ENCODE measurements at regions not wholly inside any gene's neighbourhood (a gene's known extent, or its start where the extent isn't known, plus 50 kb on each side); places are given as distances from the start of the nearest gene placed in this dataset.

DNA sequence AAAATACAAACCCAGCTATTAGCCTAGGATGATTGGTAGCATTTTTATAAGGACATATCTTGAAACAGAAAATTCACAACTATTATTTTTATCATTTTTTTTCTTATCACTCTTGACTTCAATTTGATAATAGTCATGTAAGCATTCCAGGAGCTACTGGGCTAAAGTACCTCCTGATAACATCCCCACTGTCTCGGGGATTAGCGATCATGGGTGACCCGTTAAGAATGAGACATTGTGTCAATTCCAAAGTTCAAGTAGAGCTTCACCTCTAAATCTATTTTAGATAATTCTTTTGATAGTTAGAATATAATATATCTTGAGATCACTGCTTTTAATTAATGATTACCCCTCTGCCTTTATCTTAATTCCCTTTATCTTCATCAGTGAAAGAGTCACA is 1204.5 kb upstream of the CHAC2 start:
- TF ChIP-seq, protein P1, sequence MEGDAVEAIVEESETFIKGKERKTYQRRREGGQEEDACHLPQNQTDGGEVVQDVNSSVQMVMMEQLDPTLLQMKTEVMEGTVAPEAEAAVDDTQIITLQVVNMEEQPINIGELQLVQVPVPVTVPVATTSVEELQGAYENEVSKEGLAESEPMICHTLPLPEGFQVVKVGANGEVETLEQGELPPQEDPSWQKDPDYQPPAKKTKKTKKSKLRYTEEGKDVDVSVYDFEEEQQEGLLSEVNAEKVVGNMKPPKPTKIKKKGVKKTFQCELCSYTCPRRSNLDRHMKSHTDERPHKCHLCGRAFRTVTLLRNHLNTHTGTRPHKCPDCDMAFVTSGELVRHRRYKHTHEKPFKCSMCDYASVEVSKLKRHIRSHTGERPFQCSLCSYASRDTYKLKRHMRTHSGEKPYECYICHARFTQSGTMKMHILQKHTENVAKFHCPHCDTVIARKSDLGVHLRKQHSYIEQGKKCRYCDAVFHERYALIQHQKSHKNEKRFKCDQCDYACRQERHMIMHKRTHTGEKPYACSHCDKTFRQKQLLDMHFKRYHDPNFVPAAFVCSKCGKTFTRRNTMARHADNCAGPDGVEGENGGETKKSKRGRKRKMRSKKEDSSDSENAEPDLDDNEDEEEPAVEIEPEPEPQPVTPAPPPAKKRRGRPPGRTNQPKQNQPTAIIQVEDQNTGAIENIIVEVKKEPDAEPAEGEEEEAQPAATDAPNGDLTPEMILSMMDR (IDR thresholded peaks at IDR 0.05) = no peak
- TF ChIP-seq EP300 (IDR thresholded peaks at IDR 0.05) = no peak
